HG02852 (cell line): ENCODE measurements at regions not wholly inside any gene's neighbourhood (a gene's known extent, or its start where the extent isn't known, plus 50 kb on each side); places are given as distances from the start of the nearest gene placed in this dataset.

Experiments used
- ATAC-seq: cut with Tn5 transposase; IDR thresholded peaks from one replicate; pipeline ENCODE4 v1.9.1; 2021; ENCODE audit warnings: mild to moderate bottlenecking, moderate library complexity; ENCODE audit not compliant: unreplicated experiment

DNA sequence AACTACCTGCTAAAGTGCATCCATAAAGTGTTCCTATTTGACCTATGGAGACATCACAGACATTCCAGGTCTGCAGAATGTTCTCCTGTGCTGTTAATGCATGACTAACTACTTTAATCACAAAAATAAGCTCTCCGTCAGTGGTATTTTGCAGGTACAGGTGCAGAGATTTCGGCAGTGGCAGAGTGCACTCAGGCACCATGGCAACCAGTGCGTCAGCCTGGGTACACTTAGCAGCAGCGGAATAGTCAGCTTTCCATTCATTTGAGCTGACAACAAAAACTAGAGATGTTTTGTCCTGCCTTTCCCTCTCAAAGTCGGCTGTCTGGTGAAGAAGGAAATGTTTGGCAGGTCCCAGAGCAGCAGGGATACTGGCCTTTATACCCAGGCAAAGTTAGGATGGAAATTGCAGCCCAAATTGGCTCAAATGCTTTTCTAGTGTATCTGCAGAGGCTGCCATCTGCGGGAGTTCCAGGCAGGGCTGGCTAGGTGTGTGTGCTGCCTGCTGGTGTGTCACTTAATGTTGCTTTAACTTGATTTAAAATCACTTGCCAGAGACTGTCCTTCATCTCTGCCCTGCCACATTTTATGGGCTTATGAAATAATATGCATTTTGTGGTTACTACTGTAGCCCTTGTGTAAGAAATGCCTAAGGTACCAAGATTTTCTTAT lies 195.8 kb downstream of the RAP2A start:
- ATAC-seq, result no peak

DNA sequence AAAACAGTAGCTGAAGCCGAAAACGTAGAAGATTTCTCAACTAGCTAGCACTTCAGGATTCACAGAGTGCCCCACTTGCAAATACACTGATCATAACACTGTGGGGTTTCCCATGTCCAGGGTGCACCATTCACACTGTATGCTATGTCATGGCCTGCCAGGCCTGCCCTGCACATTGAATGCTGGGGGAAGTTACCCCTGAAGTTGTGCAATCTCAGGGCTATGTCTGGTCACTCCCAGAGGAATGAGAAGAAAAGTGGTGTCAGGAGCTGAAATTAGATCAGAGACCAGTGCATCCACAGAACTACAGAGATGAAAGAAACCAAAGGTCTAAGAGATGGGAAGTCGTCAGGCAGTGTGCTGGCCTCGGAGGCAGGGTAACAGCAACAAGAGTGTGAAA lies 196.8 kb downstream of the RAP2A start:
- no peak for ATAC-seq

DNA sequence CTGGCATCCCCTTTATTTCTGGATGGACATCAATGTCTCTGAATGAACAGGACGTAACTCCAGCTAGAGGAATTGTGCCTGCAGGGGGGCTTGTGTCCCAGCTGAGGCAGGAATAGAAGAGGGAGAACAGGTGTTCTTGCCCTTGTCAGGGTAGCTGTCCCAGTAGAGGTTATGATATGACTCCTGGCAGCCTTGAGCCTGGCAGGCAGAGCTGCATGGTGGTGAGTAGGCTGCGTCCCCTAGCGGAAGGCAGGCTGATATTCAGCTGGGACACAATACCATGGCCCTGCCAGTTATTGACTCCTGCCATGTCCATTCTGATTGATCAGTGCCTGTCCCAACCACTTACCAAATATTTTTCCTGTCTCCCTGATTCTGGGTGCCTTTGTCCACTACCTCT lies 197.2 kb downstream of the RAP2A start:
- ATAC-seq, result no peak

DNA sequence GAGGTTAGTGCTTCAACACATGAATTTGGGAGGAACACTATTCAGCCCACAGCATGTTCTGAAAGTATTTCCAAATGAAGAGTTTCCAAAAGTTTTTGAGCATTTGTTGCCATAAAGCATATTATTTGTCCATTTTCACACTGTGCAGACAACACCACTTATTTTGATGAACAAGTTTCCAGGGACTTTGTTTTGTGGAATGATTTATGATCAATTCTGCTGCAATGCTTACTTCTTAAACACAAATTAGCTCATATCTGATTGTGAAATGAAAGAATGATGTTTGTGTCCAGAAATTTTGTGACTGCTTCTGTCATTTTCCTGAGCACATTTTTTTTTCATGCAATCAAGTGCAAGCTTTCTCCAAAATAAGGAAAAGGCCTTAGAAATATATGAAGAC lies 205.3 kb downstream of the RAP2A start:
- ATAC-seq, result no peak

DNA sequence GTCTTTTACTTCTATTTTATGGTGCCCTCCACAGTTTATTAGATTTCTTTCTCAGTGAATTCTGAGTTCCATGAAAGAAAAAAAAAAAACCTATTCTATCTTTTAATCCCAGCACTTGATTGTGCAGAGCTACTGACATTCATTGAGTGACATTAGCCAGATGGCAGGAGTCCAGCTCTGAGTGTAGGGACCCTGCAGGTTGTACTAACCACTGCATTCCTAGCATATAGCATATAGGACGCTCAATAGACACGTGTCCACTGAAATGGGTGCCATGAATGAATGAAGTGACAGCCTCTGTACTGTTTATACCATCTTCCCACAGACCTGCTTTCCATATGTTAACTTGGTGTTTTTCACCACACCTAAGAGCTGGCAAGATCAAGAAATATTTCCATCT lies 206.3 kb downstream of the RAP2A start:
- no peak for ATAC-seq

DNA sequence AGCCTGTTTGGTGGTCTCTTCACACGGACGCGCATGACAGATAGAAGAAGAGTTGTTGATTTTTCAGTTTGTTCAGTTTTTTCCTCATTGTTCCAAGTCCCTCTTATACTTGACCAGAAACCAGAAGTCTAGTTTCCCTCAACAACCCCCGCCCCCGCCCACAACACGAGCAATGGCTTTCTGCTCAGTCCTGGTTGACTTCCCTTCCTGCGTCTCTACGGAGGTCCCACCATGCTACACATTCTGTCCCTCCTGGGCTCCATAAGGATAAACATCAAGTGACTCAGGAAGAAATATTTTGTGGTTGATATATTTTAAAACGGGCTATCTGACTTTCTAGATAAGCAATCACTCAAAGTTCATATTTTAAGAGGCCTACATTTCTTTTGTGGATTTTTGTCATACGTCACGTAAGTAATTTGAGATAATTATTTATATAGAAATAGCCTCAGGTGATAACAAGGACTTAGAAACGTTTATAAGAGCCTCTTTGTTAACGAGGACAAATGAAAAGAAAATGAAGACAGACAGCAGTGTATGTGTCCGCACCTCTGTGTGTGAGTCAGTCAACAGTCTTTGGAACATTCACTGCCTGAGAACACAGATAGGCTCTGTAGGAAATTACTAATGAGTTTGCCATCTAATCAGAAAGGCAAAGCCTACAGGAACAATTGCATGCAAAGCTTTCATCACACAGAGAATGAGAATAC lies 214.4 kb downstream of the RAP2A start:
- ATAC-seq, result no peak

DNA sequence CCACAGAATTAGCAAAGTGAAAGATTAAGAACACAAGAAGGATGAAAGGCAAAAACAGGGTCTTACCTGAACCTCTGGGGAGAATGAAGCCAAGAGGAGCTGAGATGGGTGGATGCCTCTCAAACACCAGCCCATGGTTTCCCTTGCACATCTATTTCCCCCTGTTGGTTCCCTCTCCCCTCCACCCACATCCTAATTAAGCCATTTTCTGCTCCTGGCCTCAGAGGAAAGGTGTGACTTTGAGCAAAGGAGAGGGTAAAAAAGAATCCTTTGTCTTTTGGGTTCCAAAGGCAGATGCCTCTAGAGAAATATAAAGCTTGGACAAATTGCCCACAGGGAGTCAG lies 214.9 kb downstream of the RAP2A start:
- ATAC-seq, result no peak

DNA sequence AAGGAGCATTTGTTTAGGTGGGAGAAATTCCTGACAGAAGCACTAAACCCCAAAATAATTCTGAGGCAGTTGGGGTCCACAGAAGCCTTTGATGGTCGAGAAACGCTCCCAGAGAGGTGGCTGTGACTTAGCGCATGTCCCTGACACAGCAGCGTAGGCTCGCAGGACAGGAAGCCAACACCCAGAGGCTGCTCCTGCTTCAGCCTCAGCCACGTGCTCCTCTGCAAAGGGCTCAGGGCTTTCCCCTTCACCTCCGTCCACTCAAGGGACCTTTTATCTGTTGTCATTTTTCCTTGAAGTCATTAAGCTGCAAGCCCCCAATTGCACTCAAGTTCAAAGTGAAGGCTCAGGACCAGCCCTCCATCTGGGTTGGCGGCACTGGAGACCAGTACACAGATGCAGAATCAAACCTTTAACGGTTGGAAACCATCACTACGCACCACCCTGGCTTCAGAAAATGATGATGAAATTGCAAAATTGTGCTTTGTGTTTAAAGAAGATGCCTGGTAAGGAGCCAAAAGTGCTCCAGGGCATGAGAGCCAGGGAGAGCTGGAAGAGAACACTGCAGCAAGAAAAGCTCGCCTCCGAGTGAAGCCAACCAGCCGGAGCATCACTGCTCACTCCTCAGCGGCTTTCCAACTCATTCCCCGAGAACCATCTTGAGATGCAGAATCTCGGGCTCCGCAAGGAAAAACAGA lies 219.6 kb downstream of the RAP2A start:
- no peak for ATAC-seq

DNA sequence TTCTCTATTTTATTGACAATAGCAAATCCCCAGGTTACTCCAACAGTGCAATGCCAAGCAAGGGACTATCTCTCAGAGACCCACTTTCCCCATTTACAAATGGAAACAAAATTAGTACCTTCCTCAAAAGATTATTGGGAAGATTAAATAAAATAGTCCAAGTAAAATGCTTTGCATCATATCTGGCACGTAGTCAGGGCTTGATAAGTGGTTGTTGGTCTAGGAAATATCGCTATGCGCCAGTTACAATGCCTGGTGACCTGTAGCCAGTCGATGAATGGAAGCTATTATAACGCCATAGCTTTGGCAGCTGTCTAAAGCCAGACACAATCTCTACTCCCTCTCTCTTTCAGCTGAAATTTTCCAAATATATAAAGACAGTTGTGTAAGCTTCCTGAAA lies 220.3 kb downstream of the RAP2A start:
- ATAC-seq, result no peak

DNA sequence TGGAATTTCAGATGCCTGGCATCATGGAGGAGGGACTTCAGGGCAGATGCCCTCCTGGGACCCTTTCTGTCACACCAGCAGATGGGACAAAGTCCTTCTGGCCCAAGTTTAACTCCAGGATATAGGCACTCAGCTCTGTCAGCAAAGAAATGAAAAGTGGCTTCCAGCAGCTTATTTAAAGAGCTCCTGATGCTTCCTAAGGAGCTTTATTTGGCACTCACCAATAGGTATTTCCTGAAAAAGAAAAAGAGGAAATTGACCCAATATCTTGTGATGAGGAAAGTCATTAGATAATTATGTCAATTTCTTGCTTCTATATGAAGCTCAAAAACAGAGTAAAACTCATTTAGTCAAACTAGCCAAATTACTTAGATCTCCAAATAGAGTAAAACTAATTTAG lies 224.6 kb downstream of the RAP2A start:
- ATAC-seq, result no peak

DNA sequence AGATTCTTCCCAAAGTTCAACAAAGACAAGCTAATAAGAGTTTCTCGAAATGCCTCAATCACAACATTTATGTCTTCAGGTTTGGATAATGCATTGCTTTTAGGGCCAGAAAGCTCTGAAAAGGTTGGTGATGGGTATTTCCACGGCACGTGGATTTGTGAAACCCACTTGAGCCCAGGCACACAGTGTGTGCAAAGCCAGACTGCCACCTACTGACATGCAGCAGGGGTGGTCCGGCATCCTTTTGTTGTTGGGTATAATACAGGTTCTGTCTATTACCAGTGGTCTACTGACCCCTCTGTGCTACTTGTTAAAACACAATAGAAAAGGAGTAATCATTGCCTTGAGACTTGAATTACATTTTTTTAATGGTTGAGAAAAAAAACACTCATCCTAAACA lies 225.6 kb downstream of the RAP2A start:
- ATAC-seq, result no peak

DNA sequence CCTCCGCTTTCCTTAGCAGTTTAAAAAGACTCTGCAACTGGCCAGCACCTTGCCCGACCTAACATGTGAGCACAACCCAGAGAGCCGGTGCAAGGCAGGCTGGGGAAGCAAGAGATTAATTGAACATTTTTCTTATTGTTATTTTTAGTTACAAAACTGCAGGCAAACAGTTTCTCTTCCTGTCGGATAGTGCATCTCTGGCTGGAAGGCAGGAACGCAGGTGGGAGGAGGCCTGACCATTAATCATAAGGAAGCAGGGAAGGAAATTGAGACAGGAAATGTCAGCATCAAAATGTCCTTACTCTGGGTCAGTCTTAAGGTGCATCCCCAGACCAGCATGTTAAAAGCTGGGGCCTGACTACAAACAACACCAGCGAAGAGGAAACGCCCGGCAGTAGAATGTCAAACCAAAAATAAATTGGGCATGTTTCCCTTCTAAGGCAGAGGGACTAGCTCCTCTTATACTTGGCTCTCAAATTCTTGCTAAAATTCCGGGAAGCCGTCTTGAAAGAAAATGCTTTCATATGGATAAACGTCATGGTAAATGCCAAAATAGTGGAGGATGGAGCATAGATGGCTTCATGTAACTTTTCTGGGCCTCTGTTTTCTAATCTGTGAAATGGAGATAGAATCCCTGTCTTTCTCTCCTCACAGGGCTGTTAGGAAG lies 226.8 kb downstream of the RAP2A start:
- ATAC-seq, result no peak

DNA sequence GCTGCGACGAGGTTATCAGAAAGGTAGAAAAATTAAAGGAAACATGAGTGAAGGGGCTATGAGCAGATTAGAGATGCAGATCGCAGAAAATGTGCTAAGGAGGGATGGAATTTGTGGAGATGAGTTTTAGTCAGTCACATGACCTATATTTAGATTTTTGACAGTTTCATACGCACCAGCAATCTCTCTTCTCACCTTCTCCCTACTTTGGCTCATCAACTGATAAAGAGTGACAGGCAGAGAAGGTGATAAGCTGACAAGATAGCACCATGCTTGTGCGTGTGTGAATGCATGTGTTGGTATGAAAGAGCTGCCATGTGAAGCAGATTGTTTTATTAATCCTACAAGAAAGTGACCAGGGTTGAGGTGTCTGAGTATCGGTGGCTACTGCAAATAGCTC lies 252.6 kb downstream of the RAP2A start:
- no peak for ATAC-seq

DNA sequence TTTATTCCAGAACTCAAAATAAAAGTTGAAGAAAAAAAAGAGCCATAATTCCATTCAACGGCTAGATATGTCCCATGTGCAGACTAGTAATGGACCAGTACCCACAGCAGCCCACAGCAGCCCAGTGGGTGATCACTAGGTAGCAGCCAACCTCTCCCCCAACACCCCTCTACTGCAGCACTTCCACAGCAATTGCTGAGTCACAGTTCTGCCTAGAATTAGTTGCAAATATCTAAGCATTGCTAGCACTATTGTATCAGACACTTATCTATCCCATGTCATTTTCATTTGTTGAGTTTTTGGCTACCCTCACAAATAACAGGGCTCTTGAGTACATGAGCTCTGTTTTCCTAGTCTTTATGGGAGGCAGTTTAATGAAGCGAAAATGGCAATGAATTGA lies 258.7 kb downstream of the RAP2A start:
- no peak for ATAC-seq

DNA sequence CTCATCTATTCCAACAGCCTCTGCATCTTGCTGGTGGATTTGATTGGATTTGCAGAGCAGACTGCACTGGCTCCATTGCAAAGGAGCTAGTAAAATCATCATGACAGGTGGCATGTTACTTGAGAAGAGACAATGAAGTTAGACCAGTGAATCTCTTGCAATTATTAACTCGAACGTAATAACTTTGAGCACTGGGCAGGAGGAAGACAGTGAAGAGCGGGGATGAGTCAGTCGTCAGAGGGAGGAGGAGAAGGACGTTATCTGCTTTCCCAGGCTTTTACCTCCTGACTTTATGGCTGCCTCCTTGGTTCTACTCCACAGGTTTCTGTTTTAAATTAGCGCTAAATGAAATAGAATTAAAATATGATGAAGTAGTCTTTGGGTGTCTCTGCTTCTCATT lies 257.8 kb upstream of the IPO5 start:
- ATAC-seq, result no peak

DNA sequence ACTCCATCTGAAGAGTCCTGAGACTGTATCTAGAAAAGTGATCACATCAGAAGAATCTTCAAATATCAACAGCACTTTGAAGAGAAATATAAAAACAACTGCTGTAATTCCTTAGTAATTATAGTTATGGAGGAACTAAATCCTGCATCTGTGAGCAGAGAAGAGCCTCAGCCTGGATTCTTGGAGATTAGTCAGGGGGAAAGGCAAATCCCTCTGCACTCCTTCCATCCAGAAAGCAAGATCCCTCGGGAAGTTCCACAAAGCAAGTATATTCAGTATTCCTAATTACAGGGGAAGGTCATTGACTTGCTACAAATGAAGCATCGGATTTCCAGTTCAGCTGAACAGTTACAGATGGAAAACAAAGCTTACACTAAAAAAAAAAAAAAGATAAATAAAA lies 256.6 kb upstream of the IPO5 start:
- no peak for ATAC-seq

DNA sequence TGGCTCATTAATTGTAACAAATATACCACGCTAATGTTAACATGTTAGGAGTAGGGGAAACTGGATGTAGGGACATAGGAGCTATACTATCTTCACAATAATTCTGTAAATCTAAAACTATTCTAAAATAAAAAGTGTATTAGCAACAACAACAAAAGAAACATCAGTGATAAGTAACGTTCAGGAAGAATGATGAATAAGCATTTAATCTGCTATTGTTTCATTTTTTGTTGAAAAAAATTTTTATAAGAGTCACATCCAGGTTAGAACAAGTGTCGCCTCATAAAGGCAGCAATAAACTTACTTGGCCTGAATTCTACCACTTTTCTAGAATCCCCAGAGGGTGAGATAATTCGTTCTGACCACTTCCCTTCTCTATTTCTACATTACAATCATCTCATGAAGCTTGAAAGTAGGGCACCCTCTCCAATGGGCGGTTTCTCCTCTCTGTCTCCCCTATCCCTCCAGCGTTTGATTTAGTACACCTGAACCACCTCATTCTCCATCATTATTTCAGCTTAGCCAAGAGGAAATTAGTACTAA lies 253.1 kb upstream of the IPO5 start:
- ATAC-seq, result no peak

DNA sequence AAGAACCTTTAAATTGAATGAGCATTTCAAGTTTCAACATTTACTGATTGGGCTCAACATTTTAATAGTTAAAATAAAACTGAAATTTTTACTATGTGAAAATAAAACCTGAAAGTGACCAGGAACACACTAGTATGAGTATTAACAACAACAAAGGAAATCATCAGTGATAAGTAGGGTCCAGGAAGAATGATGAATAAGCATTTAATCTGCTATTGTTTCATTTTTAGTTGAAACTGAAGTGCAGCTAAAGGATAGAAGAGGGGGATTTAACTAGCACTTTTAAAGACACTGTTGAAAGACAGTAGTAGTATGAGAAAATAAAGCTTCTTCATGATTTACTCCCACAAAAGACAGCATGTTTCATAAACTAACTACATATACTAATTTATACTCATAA lies 250.9 kb upstream of the IPO5 start:
- no peak for ATAC-seq

DNA sequence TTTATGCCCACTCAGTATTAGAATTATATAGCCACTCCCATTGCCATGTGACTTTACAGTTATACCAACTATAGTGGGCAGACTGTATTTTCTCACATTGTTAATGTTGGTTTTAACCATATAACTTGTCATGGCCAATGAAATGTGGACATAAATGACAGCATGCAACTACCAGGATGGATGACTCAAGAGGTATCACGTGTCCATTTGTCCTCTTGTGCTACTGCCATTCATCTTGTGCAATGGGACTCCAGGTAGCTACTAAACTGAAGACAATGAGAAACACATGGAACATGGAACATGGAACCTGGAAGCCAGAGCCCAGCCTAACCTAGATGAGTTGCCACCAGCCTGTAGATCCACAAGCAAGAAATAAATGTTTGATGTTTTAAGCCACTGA lies 242.7 kb upstream of the IPO5 start:
- no peak for ATAC-seq

DNA sequence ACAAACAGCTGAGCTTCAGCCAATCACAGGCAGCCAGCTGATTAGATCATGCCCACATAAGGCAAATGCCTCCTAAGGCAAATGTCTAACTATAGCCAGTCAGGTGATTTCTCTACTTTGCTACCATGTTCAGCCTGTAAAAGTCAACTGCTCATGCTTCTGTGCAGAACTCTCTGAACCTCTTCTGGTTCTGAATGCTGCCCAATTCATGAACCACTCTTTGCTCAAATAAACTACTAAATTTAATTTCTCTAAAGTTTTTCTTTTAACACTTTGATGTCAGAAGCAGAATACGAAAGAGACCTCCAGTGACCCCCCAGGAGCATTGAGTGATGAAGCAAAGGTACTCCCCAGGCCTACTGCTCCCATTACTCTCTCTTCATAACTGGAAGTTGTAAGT lies 240.7 kb upstream of the IPO5 start:
- ATAC-seq, result no peak

DNA sequence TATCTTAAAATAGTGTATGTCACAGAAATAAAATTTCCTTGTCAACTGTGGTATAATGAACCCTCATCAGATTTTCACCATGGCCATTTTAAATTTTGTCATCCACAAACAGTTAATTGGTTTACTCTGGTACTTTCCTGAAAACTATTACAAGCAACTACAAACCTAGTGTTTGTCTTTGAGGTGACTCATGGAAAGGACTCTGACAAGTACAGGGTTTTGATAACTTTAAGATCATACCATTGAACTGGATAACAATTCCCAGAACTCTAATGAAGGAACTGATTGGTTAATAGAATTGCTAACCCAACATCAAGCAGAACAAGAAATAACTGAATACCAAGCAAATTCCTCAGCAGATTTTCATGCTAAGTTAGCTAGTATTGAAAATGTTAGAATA lies 237.7 kb upstream of the IPO5 start:
- no peak for ATAC-seq

DNA sequence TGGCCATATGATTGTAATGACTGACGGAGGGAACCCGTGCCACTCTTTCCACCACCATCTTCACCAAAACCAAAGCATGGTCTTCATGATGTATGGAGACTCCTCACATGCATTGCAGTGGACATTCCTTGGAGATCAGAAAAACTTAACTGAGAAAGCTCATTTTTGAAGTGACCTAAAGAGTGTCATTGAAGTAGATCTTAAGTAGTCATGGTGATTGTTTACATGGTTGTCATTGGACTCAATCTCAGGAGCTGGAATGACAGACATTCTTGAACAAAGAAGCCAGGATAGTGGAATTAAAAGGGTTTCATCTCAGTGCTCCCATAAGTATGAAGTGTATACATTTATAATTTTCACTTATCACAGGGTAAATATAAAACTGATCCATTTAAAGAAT lies 236.7 kb upstream of the IPO5 start:
- no peak for ATAC-seq
